8988T (cell line): ENCODE measurements at regions not wholly inside any gene's neighbourhood (a gene's known extent, or its start where the extent isn't known, plus 50 kb on each side); places are given as distances from the start of the nearest gene placed in this dataset.

Experiments
- DNase-seq: peaks from one replicate; pipeline ENCODE4 v3.0.0; 2011

DNA sequence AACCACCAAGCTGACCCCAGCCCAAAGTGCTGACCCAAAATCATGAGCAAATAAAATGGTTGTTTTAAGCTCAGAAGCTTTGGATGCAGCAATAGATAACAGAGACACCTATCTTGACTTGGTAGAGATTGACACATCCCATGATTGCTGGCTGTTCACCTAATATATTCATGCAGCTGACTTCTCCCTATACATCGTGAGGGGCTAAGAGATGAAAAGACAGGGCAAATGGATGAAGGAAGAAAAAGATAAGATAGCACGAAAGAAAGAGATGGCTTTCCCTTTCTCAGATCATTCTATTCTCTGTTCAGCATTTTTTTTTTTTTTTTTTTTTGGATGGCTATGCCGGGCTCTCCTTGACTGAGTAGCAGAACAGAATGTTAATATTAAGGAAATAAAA lies 141.5 kb upstream of the ADAMTS9 start:
- DNase-seq, result no peak

DNA sequence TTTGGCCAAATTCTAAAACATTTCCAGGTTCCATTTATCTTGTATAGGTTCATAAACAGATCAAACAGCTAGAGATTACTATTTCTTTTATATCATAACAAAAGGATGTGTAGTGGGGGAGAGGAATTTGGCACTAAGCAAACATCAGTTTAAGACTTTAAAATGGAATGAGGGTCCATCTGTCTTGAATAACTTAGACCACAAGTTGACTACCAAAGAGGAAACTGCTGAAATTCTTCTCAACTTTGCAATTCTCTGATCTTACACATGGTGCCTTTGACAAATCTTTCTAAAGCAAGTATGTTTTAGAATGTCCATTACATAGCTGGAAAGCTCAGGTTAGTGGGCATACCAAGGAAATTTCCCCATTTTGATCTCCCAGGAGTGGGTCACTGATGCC lies 140.5 kb upstream of the ADAMTS9 start:
- no peak for DNase-seq

DNA sequence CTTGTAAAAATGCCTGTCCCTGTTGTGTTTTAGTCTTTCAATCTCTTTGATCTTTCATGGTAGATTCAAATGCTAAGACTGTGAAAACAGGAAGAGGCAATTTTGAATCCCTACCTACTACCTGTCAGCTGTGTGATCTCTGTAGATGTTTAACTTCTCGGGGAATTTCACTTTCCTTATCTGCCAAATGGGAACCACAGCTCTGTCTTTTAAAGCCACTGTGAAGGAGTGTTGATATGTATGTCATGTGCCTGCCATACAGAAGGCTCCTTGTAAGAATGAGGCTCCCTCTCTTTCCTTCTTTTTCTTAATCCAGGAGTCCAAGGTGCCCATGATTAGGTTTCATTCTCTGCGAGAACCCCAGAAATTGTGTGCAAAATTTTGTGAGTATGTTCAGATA lies 139.6 kb upstream of the ADAMTS9 start:
- no peak for DNase-seq

DNA sequence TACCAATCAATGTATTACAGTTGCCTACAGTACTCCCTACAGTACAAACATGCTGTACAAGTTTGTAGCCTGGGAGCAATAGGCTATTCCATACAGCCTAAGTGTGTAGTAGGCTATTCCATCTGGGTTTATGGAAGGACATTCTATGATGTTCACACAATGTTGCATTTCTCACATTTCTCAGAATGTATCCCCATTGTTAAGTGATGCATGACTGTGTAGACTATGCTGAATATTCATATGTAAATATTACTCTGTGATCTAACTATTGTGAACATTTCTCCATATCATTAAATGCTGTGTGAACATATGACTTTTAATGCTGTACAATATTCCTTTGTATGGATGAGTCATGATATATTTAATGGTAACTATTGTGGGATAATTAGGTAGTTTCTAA lies 139.2 kb upstream of the ADAMTS9 start:
- no peak for DNase-seq

DNA sequence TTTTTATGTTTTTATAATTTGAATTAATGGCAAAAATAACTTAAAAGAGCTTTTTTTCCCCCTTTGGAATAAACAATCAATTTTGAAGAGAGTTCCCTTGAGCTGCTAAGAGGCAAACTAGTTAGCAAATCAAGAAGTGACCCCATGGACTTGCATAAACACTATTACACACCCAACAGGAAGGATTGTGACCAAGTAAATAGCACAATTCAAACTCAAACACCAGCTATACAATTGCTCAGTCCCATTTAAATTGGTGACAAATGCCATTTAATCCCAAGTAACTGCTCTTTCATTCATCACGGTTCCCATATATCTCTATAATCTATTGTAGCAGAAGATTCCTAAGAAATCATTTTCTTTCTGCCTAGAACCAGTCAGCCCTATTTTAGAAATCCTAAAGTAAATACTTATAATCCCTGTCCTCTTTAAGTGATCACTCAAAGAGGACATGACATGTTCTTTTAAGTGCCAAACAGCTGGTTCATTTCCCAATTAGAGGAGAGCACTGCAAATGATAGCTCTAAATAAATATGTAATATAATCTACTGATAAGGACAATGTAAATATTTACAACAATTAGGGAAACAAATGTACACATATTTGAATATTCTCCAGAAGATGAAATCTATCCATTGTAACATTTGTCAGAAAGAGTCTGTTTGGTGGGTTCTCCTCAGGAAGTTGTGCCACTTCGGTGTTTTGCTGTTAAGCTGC lies 137.8 kb upstream of the ADAMTS9 start:
- DNase-seq, result no peak

DNA sequence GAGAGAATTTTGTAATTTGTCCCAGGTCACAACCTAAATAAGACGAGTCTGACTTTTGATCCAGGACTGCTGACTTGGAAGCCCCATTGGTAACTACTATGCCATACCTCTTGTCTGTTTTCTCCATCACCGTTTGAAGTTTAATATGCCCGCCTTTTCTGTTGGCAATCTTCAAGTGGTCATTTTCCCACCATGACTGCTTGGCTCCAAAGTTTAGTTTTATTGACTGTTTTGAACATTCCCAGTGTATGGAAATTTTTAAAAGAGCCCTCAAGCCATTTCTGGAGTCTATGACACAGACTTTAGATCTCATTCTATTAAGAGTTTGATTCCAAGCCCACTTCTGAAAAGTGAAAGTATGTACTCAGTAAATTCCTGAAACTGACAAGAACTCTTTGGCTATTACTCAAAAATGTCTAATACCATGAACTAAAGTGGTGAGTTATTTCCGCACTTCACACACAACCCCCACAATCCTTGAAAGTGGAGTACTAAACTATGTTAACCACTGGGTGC lies 136.7 kb upstream of the ADAMTS9 start:
- DNase-seq, result no peak

DNA sequence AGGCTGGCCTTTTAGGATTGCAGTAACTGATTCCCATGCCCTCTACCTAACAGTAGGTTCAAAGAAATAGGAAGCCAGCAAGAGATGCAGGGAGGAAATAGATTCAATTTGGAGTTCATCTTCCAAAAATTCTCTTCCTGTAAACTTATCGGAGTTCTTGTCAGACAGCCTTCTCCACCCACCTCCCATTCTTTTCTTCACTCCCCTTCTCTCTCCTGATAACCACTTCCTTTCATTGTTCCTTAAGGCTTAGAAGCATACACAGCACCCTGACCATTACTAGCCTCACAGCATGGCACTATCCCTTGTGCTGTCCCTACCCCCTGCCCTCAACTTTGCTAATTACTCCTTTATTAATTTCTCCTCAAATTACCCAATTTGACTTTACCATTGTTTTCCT lies 130.4 kb upstream of the ADAMTS9 start:
- DNase-seq, result no peak

DNA sequence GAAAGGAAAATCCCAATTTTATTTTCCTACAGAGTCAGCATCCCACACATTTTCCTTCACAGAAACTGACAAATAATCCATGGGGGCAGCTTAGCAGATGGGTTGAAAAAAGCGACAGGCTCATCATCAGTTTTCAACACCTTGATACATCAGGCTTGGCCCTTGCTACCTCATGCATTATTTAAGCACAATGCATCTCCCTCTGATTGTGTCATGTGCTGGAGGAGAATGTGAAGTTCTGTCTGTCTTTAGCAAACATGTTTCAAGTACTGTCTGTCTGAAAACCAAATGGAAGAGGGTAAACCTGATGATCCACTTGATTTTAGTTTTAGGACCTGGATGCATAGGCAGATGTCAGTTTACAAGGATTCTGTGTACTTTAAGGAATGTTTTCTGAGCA lies 128.6 kb upstream of the ADAMTS9 start:
- no peak for DNase-seq

DNA sequence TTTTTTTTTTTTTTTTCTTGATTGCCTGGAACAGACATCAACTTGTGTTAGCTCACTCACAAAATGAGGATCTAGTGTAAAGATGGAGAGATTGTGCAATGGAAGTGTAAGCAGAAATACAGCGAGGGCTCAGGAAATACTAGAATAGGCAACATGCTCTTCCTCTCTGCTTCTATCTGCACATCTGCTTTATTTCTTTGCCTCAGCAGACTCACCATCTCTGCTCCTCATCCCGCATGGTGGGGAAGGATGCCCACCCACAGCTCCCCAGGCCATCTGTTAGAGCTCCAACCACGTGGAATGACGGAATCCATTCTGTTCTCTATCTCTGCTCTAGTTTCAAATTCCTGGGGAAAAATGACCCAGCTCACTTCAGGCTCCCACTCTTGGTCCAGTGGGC lies 128.0 kb upstream of the ADAMTS9 start:
- no peak for DNase-seq

DNA sequence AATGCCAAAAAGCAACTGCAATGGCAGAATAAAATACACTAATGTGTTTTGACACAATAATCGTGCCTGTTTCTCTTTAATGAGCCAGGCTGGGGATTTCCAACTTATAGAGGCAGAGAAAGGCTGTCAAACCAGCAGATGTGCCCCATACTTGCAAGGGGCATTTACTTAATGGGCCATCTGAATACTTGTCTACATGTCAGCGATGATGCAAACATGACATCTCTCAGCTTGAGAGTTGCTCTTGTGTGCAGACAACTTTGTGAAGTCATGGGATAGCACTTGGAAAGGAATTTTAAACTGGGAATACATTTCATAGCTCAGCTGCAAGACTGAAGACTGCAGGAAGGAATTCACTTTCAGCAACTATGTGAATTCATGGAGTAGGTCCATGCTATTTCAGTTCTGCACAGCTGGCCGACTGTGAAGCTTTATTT lies 127.4 kb upstream of the ADAMTS9 start:
- no peak for DNase-seq

DNA sequence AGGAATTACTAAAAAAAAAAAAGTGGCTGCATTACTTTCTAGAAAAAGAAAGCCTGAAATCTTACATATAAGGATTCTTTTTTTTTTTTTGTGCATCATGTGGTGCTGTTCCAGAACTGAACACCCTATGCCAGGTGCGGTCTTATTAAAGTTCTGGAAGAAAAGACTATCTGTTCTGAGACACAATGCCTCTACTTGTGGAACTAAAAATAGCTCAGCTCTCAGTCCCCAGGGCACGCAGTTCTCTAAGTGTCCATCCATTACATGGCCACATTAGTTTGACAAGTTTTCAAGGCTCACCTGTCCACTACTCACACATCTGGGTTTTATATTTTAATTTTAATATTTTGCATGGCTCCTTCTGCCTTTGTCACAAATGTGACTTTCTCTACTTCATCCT lies 126.6 kb upstream of the ADAMTS9 start:
- no peak for DNase-seq

DNA sequence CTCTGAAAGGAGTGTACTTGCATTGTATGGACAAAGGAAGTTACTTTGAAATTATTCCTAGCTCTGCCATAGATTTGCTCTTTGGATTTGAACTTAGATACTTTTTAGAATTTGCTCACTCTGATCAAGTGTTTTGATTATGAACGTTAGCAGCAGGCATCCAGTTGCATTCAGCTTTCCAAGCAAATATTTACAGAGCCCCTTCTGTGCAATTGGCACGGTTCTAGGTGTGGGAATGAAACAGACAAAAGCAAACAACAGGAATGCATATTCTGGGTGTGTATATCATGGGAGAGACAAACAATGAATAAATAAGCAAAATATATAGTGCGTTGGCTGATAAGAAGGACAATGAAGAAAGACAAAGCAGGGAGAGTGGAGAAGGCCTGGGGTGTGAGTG lies 125.5 kb upstream of the ADAMTS9 start:
- no peak for DNase-seq

DNA sequence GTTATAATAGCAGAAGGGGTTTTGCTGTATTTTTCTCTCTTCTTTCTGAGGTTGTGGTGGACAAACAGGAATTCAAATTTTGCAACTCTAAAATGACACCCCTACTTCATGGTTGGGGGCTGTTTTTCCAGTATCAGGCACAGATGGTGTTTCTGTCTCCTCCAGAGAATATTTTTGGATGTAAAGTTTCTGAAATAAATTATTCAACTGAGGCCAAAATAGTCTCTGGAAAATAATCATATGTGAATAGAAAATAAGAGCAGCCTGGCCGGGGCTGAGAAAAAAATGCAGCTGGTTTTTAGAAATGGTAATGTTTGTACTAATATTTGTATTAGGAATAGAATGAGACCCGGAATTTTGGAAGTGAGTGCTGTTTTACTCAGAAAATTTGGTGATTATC lies 121.3 kb upstream of the ADAMTS9 start:
- no peak for DNase-seq

DNA sequence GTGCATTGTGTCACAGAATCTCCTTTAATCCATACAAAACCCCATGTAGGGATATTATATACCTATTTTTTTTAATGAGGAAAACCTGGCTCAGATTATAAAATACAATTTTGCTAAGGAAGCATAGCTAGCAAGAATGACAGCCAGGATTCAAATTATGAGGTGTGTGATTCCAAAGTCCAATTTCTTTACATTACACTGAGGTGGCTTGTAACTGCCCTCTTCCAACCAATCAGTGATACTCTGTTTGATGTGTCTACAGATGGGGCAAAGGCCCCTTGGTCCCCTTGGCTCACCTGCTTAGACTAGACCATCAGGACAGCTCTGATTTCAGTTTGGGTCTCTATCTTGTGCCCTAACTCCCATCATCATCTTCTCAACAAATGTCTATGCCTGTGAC lies 120.3 kb upstream of the ADAMTS9 start:
- DNase-seq, result no peak

DNA sequence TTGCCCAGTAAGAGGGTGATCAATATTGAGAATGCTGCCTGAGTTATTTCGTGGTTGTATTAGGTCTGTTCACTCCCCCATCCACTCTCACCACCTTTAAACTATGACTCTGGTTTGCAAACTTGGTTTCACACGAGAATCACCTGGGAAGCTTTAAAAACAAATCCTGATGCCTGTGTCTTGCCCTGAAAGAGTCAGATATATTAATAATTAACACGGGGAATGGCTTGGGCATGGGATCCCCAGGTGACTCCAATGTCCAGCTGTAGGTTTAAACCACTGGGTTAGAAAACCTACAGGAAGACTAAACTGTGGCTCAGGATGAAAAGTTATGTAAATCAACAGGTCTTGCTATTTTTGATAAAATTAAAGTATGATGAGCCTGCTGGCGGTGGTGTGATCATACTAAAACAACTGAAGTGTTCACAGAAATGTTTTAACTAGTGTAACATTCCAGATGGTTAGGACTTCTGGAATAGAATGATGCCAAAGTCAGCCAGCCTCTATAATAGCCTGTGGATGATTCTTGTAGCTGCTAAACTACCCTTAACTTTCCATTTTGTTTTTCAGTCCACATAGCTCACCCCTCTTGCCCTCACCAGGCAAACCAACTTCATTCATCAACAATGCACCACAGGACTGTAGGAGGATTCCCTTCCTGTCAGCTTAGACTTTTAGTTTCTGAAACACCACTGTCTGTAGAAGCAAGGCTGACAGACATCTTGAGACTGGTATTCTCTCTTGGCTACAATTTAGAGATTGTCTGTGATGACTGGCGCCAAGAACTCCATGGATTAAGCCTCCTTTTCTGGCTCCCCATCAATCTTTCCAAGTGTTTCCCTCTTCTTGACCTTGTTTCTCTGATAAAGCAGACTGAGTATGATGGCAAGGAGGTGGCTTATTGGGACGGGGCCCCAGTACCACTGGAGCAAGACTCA lies 119.1 kb upstream of the ADAMTS9 start:
- no peak for DNase-seq

DNA sequence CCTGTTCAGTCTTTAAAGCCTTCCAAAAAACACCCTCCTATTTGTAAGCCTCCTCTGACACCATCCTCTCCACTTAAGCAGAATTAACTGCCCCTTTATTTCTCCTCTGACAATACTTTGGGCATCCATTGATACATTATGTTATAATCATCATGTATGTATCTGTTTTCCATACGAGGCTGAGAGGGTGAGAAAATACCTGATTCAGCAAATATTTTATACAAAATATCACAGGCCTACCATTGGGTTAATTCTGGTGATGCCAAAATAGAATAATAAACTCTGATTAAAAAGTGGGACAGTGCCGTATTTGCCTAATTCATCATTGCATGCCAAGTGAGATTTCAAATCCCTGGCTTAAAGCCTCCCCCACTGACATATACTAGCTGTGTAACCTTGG lies 118.2 kb upstream of the ADAMTS9 start:
- no peak for DNase-seq

DNA sequence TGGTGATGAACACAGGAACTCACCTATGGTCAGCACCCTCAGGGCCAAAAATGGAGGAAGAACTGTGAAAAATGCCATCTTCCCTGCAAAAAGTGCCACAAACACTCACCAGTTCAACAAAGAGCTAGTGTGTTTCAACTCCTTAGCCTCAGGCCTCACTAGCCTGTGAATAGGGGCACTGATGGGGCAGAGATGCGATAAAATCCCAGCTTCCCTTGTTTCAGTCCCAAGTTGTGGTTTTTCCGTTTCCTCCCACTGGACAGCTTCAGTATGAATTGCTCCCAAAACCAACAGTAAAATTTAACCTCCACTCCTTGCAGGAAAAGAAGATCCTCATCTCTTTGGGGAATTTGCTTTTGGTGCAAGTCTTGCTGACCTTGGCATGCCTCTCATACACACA lies 117.4 kb upstream of the ADAMTS9 start:
- no peak for DNase-seq

DNA sequence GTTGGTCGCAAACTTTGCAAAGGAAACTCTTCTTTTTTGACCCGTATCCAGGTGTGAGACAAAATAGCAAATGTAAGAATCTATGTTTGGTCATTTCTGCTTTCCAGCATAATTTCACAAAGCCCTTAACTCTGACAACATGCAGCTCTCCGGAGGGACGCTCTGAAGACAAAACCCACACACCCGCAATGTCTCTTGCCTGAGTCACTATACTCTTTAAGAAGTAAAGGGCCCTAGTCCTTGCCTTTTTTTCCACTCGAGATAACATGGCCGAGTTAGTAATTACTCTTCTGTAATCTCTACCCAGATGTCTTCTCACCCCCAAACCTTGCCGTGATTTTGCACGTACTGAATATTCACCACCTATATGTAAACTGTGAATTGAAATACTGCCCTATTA lies 115.7 kb upstream of the ADAMTS9 start:
- DNase-seq, result no peak

DNA sequence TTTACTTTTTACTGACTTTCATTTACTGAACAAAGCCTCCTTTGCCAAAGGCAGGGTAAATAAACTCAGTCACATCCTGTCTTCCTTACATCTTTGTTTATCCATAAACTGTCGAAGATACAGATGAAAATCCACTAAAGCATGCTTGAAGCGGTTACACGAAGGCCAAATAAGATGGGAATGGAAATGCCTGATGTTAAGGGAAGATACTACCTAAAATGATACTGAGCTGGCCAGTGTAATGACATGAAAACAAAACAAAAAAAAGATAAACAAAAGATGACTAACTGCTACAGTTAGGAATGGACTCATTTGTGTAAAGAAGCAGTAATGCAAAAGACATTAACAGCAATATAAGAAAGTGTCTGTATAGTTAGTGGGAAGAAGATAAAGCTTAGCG lies 114.7 kb upstream of the ADAMTS9 start:
- no peak for DNase-seq

DNA sequence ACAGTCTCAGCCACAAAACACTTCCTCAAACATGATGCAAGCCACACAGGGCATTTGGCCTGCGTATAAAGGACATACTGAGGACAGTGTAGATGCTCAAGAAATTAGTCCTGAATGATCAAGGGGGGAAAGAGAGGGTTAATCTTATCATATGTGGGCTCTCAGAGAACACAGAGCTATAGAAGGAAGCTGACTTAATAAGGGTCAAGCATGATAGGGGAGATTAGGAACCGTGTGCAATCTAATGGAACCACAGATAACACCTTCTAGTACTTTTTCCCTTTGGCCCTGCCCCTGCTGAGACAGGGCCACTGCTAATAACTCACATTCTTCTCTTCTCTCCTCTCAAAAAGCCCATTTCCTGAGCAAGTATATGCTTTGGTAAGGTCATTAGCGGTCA lies 114.1 kb upstream of the ADAMTS9 start:
- DNase-seq, result no peak

DNA sequence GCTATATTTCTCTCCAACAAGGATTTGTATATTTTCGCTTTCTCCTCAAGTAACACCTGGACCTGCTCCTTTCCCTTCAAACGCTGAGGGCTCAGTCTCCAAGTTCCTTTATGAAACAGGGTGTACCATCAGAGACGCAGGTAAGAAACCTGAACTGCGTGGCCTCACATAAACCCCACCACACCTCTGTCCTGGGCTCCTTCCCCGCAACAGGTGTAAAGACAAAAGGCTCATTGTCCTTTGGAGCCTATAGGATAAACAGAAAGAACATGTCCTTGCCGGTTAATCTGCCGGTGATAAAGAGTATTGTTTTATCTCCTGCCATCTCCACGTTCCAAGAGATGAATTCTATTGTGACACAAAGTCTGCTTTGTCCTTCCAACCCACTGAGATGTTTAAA lies 111.8 kb upstream of the ADAMTS9 start:
- DNase-seq, result no peak

DNA sequence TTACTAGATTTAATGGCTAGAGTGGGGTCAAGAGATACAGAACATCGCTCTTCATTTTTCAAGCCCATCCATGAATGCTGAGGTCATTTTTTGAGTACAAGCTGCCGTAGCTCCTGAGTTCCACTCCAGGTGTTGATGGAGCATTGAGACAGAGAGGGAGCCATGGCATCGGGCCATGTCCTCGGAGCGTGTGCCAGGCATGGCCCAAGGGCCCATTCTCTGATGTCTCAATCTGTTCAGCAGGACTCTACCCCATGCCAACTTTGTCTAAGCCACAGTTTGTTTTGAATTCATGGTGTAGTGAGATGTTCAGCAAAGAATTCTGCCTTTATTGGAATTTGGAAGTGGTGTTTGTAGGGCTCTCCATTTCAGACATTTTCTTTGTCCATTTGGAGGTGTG lies 110.5 kb upstream of the ADAMTS9 start:
- no peak for DNase-seq

DNA sequence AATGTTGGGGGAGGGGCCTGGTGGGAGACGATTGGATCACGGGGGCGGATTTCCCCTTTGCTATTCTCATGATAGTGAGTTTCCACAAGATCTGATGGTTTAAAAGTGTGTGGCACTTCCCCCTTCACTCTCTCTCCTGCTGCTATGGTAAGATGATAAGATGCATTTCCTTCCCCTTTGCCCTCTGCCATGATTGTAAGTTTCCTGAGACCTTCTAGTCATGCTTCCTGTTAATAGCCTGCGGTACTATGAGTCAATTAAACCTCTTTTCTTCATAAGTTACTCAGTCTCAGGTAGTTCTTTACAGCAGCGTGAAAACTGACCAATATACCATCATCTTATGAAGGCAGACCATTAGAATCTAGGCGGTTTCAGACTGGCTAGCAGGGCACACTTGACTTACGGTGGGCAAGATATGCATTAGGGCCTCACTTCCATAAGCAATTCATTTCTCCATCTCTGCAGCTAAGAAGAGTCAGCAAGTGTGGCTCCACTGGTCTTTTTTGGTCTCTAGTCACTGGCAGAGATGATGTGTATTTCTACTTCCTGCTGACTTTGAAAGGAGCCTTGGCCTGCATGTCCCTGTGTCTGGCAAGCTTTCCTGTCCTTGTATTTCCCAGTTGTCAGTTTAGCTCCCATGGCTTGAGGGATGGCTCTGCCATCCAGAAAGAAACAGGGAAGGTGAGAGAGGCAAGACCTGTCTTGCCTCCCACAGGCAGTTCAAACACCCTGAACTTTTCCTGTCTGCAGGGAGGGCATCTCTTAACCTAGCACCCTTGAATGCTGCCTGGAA lies 109.0 kb upstream of the ADAMTS9 start:
- DNase-seq, result no peak
